Activated CD4-positive, alpha-beta T cell treated with anti-CD3 and anti-CD28 coated beads, Interleukin-2, amount 50 U/mL, for 1 hour (primary cell): ENCODE measurements at regions not wholly inside any gene's neighbourhood (a gene's known extent, or its start where the extent isn't known, plus 50 kb on each side); places are given as distances from the start of the nearest gene placed in this dataset.
"Not testable (repeated sequence)": the region's sequence is repeated elsewhere in the genome, so short reads cannot be mapped to it uniquely, and the experiment has no call there.

Experiments
- DNase-seq: peaks from one replicate; pipeline ENCODE4 v3.0.0-alpha.2; 2020

GRCh38 chr4:53920116-53920515 lies 144.3 kb downstream of the CHIC2 start:
- DNase-seq = no peak

GRCh38 chr4:53919535-53919934 lies 144.9 kb downstream of the CHIC2 start:
- DNase-seq = no peak

- DNase-seq = no peak
Measured at GRCh38 chr4:53917729-53918128, 146.7 kb downstream of the CHIC2 start.

GRCh38 chr4:53916431-53916889 lies 147.9 kb downstream of the CHIC2 start:
- DNase-seq = no peak

GRCh38 chr4:53914313-53915016 lies 149.9 kb downstream of the CHIC2 start:
- DNase-seq = no peak

- no peak for DNase-seq
Measured at GRCh38 chr4:53913771-53914170, 150.6 kb downstream of the CHIC2 start.

- no peak for DNase-seq
Measured at GRCh38 chr4:53912766-53913497, 151.5 kb downstream of the CHIC2 start.

- no peak for DNase-seq
Measured at GRCh38 chr4:53908661-53909078, 155.7 kb downstream of the CHIC2 start.

GRCh38 chr4:53907772-53908171 lies 156.6 kb downstream of the CHIC2 start:
- no peak for DNase-seq

- DNase-seq = no peak
Measured at GRCh38 chr4:53906606-53907190, 157.7 kb downstream of the CHIC2 start.

GRCh38 chr4:53905941-53906377 lies 158.4 kb downstream of the CHIC2 start:
- no peak for DNase-seq

- no peak for DNase-seq
Measured at GRCh38 chr4:53905276-53905940, 159.0 kb downstream of the CHIC2 start.

- no peak for DNase-seq
Measured at GRCh38 chr4:53902786-53903185, 161.6 kb downstream of the CHIC2 start.

- DNase-seq = no peak
Measured at GRCh38 chr4:53900271-53900649, 164.1 kb downstream of the CHIC2 start.

GRCh38 chr4:53899586-53900270 lies 164.7 kb downstream of the CHIC2 start:
- DNase-seq = no peak

GRCh38 chr4:53895137-53895536 lies 169.3 kb downstream of the CHIC2 start:
- no peak for DNase-seq

GRCh38 chr4:53890461-53890860 lies 173.9 kb downstream of the CHIC2 start:
- DNase-seq = no peak

- no peak for DNase-seq
Measured at GRCh38 chr4:53889326-53890055, 174.9 kb downstream of the CHIC2 start.

GRCh38 chr4:53886090-53886489 lies 178.3 kb downstream of the CHIC2 start:
- no peak for DNase-seq

GRCh38 chr4:53885668-53886067 lies 178.7 kb downstream of the CHIC2 start:
- no peak for DNase-seq

GRCh38 chr4:53877096-53877495 lies 187.3 kb downstream of the CHIC2 start:
- not testable (repeated sequence) for DNase-seq

GRCh38 chr4:53866055-53866454 lies 198.3 kb downstream of the CHIC2 start:
- DNase-seq = no peak
